ENCODE measurements at regions not wholly inside any gene's neighbourhood (a gene's known extent, or its start where the extent isn't known, plus 50 kb on each side); places are given as distances from the start of the nearest gene placed in this dataset.
A peak's percentile ranks its signal among the peaks of the same experiment; 100 is the strongest.

GRCh38 chr18:25832001-25832604, 258.3 kb downstream of the SS18 start:
- Histone ChIP-seq H3K27ac (ENCODE audit: low read depth, low read length, poor library complexity, severe bottlenecking) (no peak overlapping the region), H2AFZ (ENCODE audit: low read length) (no peak overlapping the region), H3K9ac (ENCODE audit: low read length) (no peak overlapping the region), H3K36me3 (ENCODE audit: insufficient read depth, low read length) (no peaks in the 10 kb centered on the region), H3K79me2 (ENCODE audit: insufficient read depth, low read length) (no peaks in the 10 kb centered on the region), H3K9me3 (ENCODE audit: low read length) (no peaks in the 10 kb centered on the region), H3F3A (ENCODE audit: insufficient read depth, low read length) (no peaks in the 10 kb centered on the region), H3K9me2 (ENCODE audit: low read depth, low read length) (no peaks in the 10 kb centered on the region), H3K4me1 (ENCODE audit: insufficient read depth, low read length, severe bottlenecking) (no peaks in the 10 kb centered on the region), H3K27me3 (ENCODE audit: insufficient read depth, low read length) (peaks cover 4% of the 10 kb centered on the region; the same call in 1 of the 2 replicates), H4K20me1 (ENCODE audit: insufficient read depth, low read length) (no peaks in the 10 kb centered on the region), H3K4me3 (ENCODE audit: low read depth, low read length, poor library complexity, severe bottlenecking) (no peak overlapping the region), H3K4me2 (ENCODE audit: low read length) (no peak overlapping the region)
- TF ChIP-seq CTCF (IDR thresholded peaks at IDR 0.05; ENCODE audit: low read length) (peak; percentile 92), EZH2 (IDR thresholded peaks at IDR 0.05; ENCODE audit: borderline replicate concordance, low read length) (no peak)

GRCh38 chr18:25831301-25831701, 259.1 kb downstream of the SS18 start:
- H3K4me3 ChIP-seq (ENCODE audit: low read depth, low read length, poor library complexity, severe bottlenecking), result no peak overlapping the region
- H3K4me2 ChIP-seq (ENCODE audit: low read length), result no peak overlapping the region
- peaks cover 4% of the 10 kb centered on the region; the same call in 1 of the 2 replicates for H3K27me3 ChIP-seq (ENCODE audit: insufficient read depth, low read length)
- no peaks in the 10 kb centered on the region for H3K4me1 ChIP-seq (ENCODE audit: insufficient read depth, low read length, severe bottlenecking)
- no peak overlapping the region for H2AFZ ChIP-seq (ENCODE audit: low read length)
- no peaks in the 10 kb centered on the region for H3K9me3 ChIP-seq (ENCODE audit: low read length)
- H3K9me2 ChIP-seq (ENCODE audit: low read depth, low read length), result no peaks in the 10 kb centered on the region
- no peaks in the 10 kb centered on the region for H3K79me2 ChIP-seq (ENCODE audit: insufficient read depth, low read length)
- H3K9ac ChIP-seq (ENCODE audit: low read length), result no peak overlapping the region
- H3F3A ChIP-seq (ENCODE audit: insufficient read depth, low read length), result no peaks in the 10 kb centered on the region
- H3K36me3 ChIP-seq (ENCODE audit: insufficient read depth, low read length), result no peaks in the 10 kb centered on the region
- TF ChIP-seq CTCF (IDR thresholded peaks at IDR 0.05; ENCODE audit: low read length), result no peak
- no peak for TF ChIP-seq EZH2 (IDR thresholded peaks at IDR 0.05; ENCODE audit: borderline replicate concordance, low read length)
- no peaks in the 10 kb centered on the region for H4K20me1 ChIP-seq (ENCODE audit: insufficient read depth, low read length)
- H3K27ac ChIP-seq (ENCODE audit: low read depth, low read length, poor library complexity, severe bottlenecking), result no peak overlapping the region

- Histone ChIP-seq H3K9me2 (ENCODE audit: low read depth, low read length) (no peaks in the 10 kb centered on the region), H3K9me3 (ENCODE audit: low read length) (no peaks in the 10 kb centered on the region), H3K4me3 (ENCODE audit: low read depth, low read length, poor library complexity, severe bottlenecking) (no peak overlapping the region), H3K4me1 (ENCODE audit: insufficient read depth, low read length, severe bottlenecking) (peaks cover 4% of the 10 kb centered on the region), H3K79me2 (ENCODE audit: insufficient read depth, low read length) (no peaks in the 10 kb centered on the region), H3K27me3 (ENCODE audit: insufficient read depth, low read length) (peaks cover 4% of the 10 kb centered on the region; the same call in 1 of the 2 replicates), H3K9ac (ENCODE audit: low read length) (no peak overlapping the region), H3K4me2 (ENCODE audit: low read length) (no peak overlapping the region), H4K20me1 (ENCODE audit: insufficient read depth, low read length) (no peaks in the 10 kb centered on the region), H3K36me3 (ENCODE audit: insufficient read depth, low read length) (no peaks in the 10 kb centered on the region), H2AFZ (ENCODE audit: low read length) (no peak overlapping the region), H3K27ac (ENCODE audit: low read depth, low read length, poor library complexity, severe bottlenecking) (no peak overlapping the region), H3F3A (ENCODE audit: insufficient read depth, low read length) (no peaks in the 10 kb centered on the region)
- no peak for TF ChIP-seq CTCF (IDR thresholded peaks at IDR 0.05; ENCODE audit: low read length)
- TF ChIP-seq EZH2 (IDR thresholded peaks at IDR 0.05; ENCODE audit: borderline replicate concordance, low read length), result no peak
Measured at GRCh38 chr18:25830787-25831186, 259.6 kb downstream of the SS18 start.

Data from OCI-LY1 (cell line).